H1 (cell line): ENCODE measurements at regions not wholly inside any gene's neighbourhood (a gene's known extent, or its start where the extent isn't known, plus 50 kb on each side); places are given as distances from the start of the nearest gene placed in this dataset.

ENCODE experiments used
- CTCF ChIA-PET: fragments of 300-600 bp; sonication (Branson Sonifier 250); formaldehyde crosslinking; loops from one replicate; lab custom pipeline; 2021; ENCODE audit not compliant: partially characterized antibody; lab: Charles Lee
- POLR2A ChIA-PET: fragments of 300-600 bp; sonication (Branson Sonifier 250); formaldehyde crosslinking; loops from one replicate; lab custom pipeline; 2021; ENCODE audit warnings: inconsistent platforms; ENCODE audit not compliant: partially characterized antibody; lab: Charles Lee
- DNase-seq, 2 experiments: peaks; one replicate each; pipeline versions ENCODE4 v3.0.0 to v3.0.0-alpha.2; 2010 to 2022; ENCODE audit warnings: low spot score in 2 of 2, low read depth in 1 of 2, mixed read lengths in 1 of 2
- FAIRE-seq: peaks from 2 replicates; lab custom pipeline; 2011; peaks lifted over from hg19 to GRCh38; lab: Jason Lieb, UNC
- H2AFZ ChIP-seq: 2 replicates; pipeline ENCODE4 v1.8.1; 2012; ENCODE audit warnings: low read length, inconsistent platforms
- H2AK5ac ChIP-seq: 2 replicates; pipeline ENCODE4 v1.6.1; 2013; ENCODE audit warnings: low read depth, low read length
- H2BK120ac ChIP-seq: replicated peaks from 2 replicates; pipeline ENCODE3; 2013; ENCODE audit warnings: low read depth, low read length, inconsistent platforms
- H2BK12ac ChIP-seq: 2 replicates; pipeline ENCODE4 v1.6.1; 2013; ENCODE audit warnings: low read depth, low read length
- H2BK15ac ChIP-seq: 2 replicates; pipeline ENCODE4 v1.6.1; 2013; ENCODE audit warnings: low read length
- H2BK20ac ChIP-seq: 2 replicates; pipeline ENCODE4 v1.6.1; 2013; ENCODE audit warnings: low read length
- H2BK5ac ChIP-seq: 2 replicates; pipeline ENCODE4 v1.6.1; 2013; ENCODE audit warnings: low read depth, low read length
- H3K14ac ChIP-seq: 2 replicates; pipeline ENCODE4 v1.6.1; 2013; ENCODE audit warnings: inconsistent platforms; ENCODE audit not compliant: insufficient read length
- H3K18ac ChIP-seq: 2 replicates; pipeline ENCODE4 v1.6.1; 2013; ENCODE audit warnings: low read length; ENCODE audit errors: extremely low read depth
- H3K23ac ChIP-seq: 2 replicates; pipeline ENCODE4 v1.6.1; 2013; ENCODE audit warnings: inconsistent platforms; ENCODE audit not compliant: insufficient read length
- H3K23me2 ChIP-seq: 2 replicates; pipeline ENCODE4 v1.6.1; 2013; ENCODE audit warnings: low read depth, low read length
- H3K27ac ChIP-seq: 2 replicates; pipeline ENCODE4 v1.6.1; 2011; ENCODE audit warnings: low read depth, low read length, inconsistent platforms
- H3K27me3 ChIP-seq, 4 experiments: replicated peaks in 1 of 4; 1 replicate in 1 of 4; 2 replicates in 3 of 4; pipeline versions ENCODE4 v1.6.1 to v1.8.1; 2011 to 2013; ENCODE audit warnings: low read length in 3 of 4, mild to moderate bottlenecking in 3 of 4, inconsistent platforms in 2 of 4, mixed read lengths in 2 of 4, moderate library complexity in 1 of 4; ENCODE audit not compliant: control insufficient read depth in 3 of 4, insufficient read depth in 3 of 4; ENCODE audit errors: extremely low read depth in 1 of 4
- H3K36me3 ChIP-seq, 4 experiments: 2 replicates each; pipeline versions ENCODE4 v1.6.1 to v1.8.1; 2011 to 2013; ENCODE audit warnings: mild to moderate bottlenecking in 4 of 4, low read length in 3 of 4, moderate library complexity in 2 of 4, control low read depth in 1 of 4, inconsistent platforms in 1 of 4; ENCODE audit not compliant: insufficient read depth in 4 of 4, control insufficient read depth in 2 of 4
- H3K4ac ChIP-seq: replicated peaks from 2 replicates; pipeline ENCODE3; 2013; ENCODE audit warnings: low read length, low read depth, mixed read lengths, inconsistent platforms; ENCODE audit not compliant: insufficient read length
- H3K4me1 ChIP-seq, 4 experiments: replicated peaks in 1 of 4; 1 replicate in 1 of 4; 2 replicates in 3 of 4; pipeline versions ENCODE4 v1.6.1 to v1.8.1; 2011 to 2013; ENCODE audit warnings: low read length in 3 of 4, inconsistent platforms in 2 of 4, mixed read lengths in 1 of 4; ENCODE audit not compliant: insufficient read depth in 4 of 4, control insufficient read depth in 3 of 4
- H3K4me2 ChIP-seq, 2 experiments: 2 replicates each; pipeline versions ENCODE4 v1.6.1 to v1.8.1; 2011 to 2013; ENCODE audit warnings: low read depth in 2 of 2, low read length in 2 of 2, control low read depth in 1 of 2, inconsistent platforms in 1 of 2, mild to moderate bottlenecking in 1 of 2; ENCODE audit not compliant: insufficient read depth in 1 of 2
- H3K4me3 ChIP-seq, 4 experiments: fragments of 200-600, 300-600 bp in 1 of 4; sonication (generic), shearing (Covaris generic), sonication (Bioruptor Twin) in 1 of 4; 2 replicates each; pipeline versions ENCODE4 v1.5.1 to v1.8.1; 2011 to 2016; ENCODE audit warnings: low read length in 4 of 4, low read depth in 3 of 4, control low read depth in 2 of 4, inconsistent platforms in 2 of 4, mild to moderate bottlenecking in 2 of 4, mixed read lengths in 1 of 4, moderate library complexity in 1 of 4; ENCODE audit not compliant: insufficient read depth in 2 of 4; ENCODE audit errors: extremely low read depth in 1 of 4
- H3K56ac ChIP-seq: replicated peaks from 2 replicates; pipeline ENCODE3; 2013; ENCODE audit warnings: low read depth, mild to moderate bottlenecking, mixed read lengths, low read length, inconsistent platforms; ENCODE audit not compliant: insufficient read length
- H3K79me1 ChIP-seq: 2 replicates; pipeline ENCODE4 v1.6.1; 2013; ENCODE audit warnings: low read depth, low read length, control low read depth
- H3K79me2 ChIP-seq, 2 experiments: 2 replicates each; pipeline versions ENCODE4 v1.6.1 to v1.8.1; 2012 to 2013; ENCODE audit warnings: low read length in 2 of 2, mild to moderate bottlenecking in 2 of 2, inconsistent platforms in 1 of 2; ENCODE audit not compliant: insufficient read depth in 2 of 2, control insufficient read depth in 1 of 2
- H3K9ac ChIP-seq, 4 experiments: replicated peaks in 1 of 4; 1 replicate in 1 of 4; 2 replicates in 3 of 4; pipeline versions ENCODE4 v1.6.1 to v1.8.1; 2011 to 2013; ENCODE audit warnings: low read depth in 3 of 4, low read length in 3 of 4, control low read depth in 2 of 4, mild to moderate bottlenecking in 2 of 4, moderate library complexity in 2 of 4, inconsistent platforms in 1 of 4; ENCODE audit errors: extremely low read depth in 1 of 4
- H3K9me3 ChIP-seq, 2 experiments: 2 replicates each; pipeline versions ENCODE4 v1.6.1 to v1.8.1; 2012 to 2013; ENCODE audit warnings: mild to moderate bottlenecking in 2 of 2, moderate library complexity in 2 of 2, control low read depth in 1 of 2, inconsistent platforms in 1 of 2, low read depth in 1 of 2, low read length in 1 of 2, mixed read lengths in 1 of 2; ENCODE audit not compliant: insufficient read depth in 2 of 2
- H4K20me1 ChIP-seq, 2 experiments: replicated peaks in 1 of 2; 2 replicates each; pipeline versions ENCODE3 to v1.8.1; 2011 to 2013; ENCODE audit warnings: inconsistent platforms in 2 of 2, low read length in 2 of 2, mild to moderate bottlenecking in 1 of 2; ENCODE audit not compliant: insufficient read depth in 2 of 2, control insufficient read depth in 1 of 2
- H4K5ac ChIP-seq: 2 replicates; pipeline ENCODE4 v1.6.1; 2013; ENCODE audit warnings: low read length, low read depth, mixed read lengths, inconsistent platforms; ENCODE audit not compliant: insufficient read length
- H4K8ac ChIP-seq: 2 replicates; pipeline ENCODE4 v1.8.0; 2013; ENCODE audit warnings: mild to moderate bottlenecking, moderate library complexity, low read length, inconsistent platforms; ENCODE audit not compliant: insufficient read depth; ENCODE audit errors: extremely low read depth
- H4K91ac ChIP-seq: replicated peaks from 2 replicates; pipeline ENCODE3; 2013; ENCODE audit warnings: low read length, mixed read lengths, inconsistent platforms; ENCODE audit not compliant: insufficient read length
- POU5F1 ChIP-seq: IDR thresholded peaks from 2 replicates; pipeline ENCODE4 v1.6.1; 2011; ENCODE audit warnings: low read depth, mild to moderate bottlenecking, low read length, moderate library complexity
- RAD21 ChIP-seq, 2 experiments: IDR thresholded peaks in 1 of 2; conservative IDR thresholded peaks in 1 of 2; 2 replicates each; pipeline ENCODE4 v1.6.1; 2011; ENCODE audit warnings: low read depth in 2 of 2, low read length in 2 of 2, improper control_type of control experiment in 1 of 2, inconsistent platforms in 1 of 2, mild to moderate bottlenecking in 1 of 2, moderate library complexity in 1 of 2
- WGBS, 2 experiments: shearing (Covaris generic) in 1 of 2; methylation state at CpG; one replicate each; pipeline versions ENCODE4 v1.1.6 to v1.1.7; 2013 to 2015; ENCODE audit warnings: low lambda C conversion rate in 2 of 2, mixed read lengths in 2 of 2, inconsistent platforms in 1 of 2, low coverage in 1 of 2, missing lambda C conversion rate in 1 of 2; ENCODE audit not compliant: insufficient replicate concordance in 2 of 2, insufficient coverage in 1 of 2, insufficient read length in 1 of 2; ENCODE audit errors: extremely low coverage in 1 of 2, missing lambda C conversion rate in 1 of 2; 5-methylcytosine and 5-hydroxymethylcytosine counted together

- FAIRE-seq, result no peak
- no peak overlapping the region for H4K5ac ChIP-seq
- TF ChIP-seq POU5F1 (no peak), RAD21 (IDR thresholded peaks at IDR 0.05 in 1 of 2, conservative IDR thresholded peaks at IDR 0.05 in 1 of 2; ENCODE audit: low read depth in 2 of 2, low read length in 2 of 2) (no peak)
These were observed 100.0 kb downstream of the SPATA31D1 start for GRCh38 chr9:82088591-82088990.

More at GRCh38 chr9:82088591-82088990, 100.0 kb downstream of the SPATA31D1 start:
- H3K4me3 ChIP-seq, result no peak overlapping the region
- no peak overlapping the region for H3K4ac ChIP-seq
- no peak overlapping the region for H3K4me2 ChIP-seq
- no peaks in the 10 kb centered on the region for H3K36me3 ChIP-seq
- H3K79me1 ChIP-seq, result no peaks in the 10 kb centered on the region
- no peak overlapping the region for H2BK12ac ChIP-seq
- no peak overlapping the region for H4K91ac ChIP-seq
- no peaks in the 10 kb centered on the region for H3K4me1 ChIP-seq
- H4K20me1 ChIP-seq, result no peaks in the 10 kb centered on the region
- CTCF ChIA-PET, result no interaction called here
- H3K79me2 ChIP-seq, result no peaks in the 10 kb centered on the region
- no peaks in the 10 kb centered on the region for H3K27me3 ChIP-seq
- H2BK120ac ChIP-seq, result no peak overlapping the region
- no peak overlapping the region for H4K8ac ChIP-seq
- no peak overlapping the region for H3K18ac ChIP-seq
- WGBS, 2 experiments, result 95% methylated on average over 24 of the region's 24 CpGs; no CpG with 5 or more reads in 1 of the 2 experiments
- no peak overlapping the region for H3K9ac ChIP-seq
- no peak overlapping the region for H3K14ac ChIP-seq
- H2BK20ac ChIP-seq, result no peak overlapping the region
- no peak overlapping the region for H3K56ac ChIP-seq
- no peaks in the 10 kb centered on the region for H3K23me2 ChIP-seq
- POLR2A ChIA-PET, result no interaction called here
- H3K9me3 ChIP-seq, result peaks cover 0 to 3% of the 10 kb centered on the region in 2 experiments; a peak in 1 of 4 replicates
- no peak overlapping the region for H3K23ac ChIP-seq
- no peak overlapping the region for H3K27ac ChIP-seq
- no peak overlapping the region for H2AFZ ChIP-seq
- H2BK5ac ChIP-seq, result no peak overlapping the region
- DNase-seq, result no peak
- no peak overlapping the region for H2AK5ac ChIP-seq
- H2BK15ac ChIP-seq, result no peak overlapping the region
